Mesendoderm (in vitro differentiated cells): ENCODE measurements at regions not wholly inside any gene's neighbourhood (a gene's known extent, or its start where the extent isn't known, plus 50 kb on each side); places are given as distances from the start of the nearest gene placed in this dataset.

Experiments
- DNase-seq: peaks from one replicate; pipeline ENCODE4 v3.0.0; 2013
- H2AK5ac ChIP-seq: 2 replicates; pipeline ENCODE4 v1.6.1; 2013; ENCODE audit warnings: low read length, inconsistent platforms
- H2BK120ac ChIP-seq: 2 replicates; pipeline ENCODE4 v1.6.1; 2013; ENCODE audit warnings: low read depth, mild to moderate bottlenecking, low read length, moderate library complexity, mixed read lengths
- H2BK15ac ChIP-seq: replicated peaks from 2 replicates; pipeline ENCODE4 v1.6.1; 2013; ENCODE audit warnings: low read depth, mild to moderate bottlenecking, moderate library complexity
- H2BK5ac ChIP-seq: 2 replicates; pipeline ENCODE4 v1.6.1; 2013; ENCODE audit warnings: low read length, inconsistent platforms
- H3K18ac ChIP-seq: 2 replicates; pipeline ENCODE4 v1.6.1; 2013; ENCODE audit warnings: mild to moderate bottlenecking, low read length, mixed read lengths
- H3K23ac ChIP-seq: one replicate; pipeline ENCODE4 v1.6.1; 2013; ENCODE audit warnings: low read length
- H3K27ac ChIP-seq: 2 replicates; pipeline ENCODE4 v1.5.1; 2013; ENCODE audit warnings: low read depth, mild to moderate bottlenecking, inconsistent platforms, low read length, moderate library complexity
- H3K27me3 ChIP-seq: 2 replicates; pipeline ENCODE4 v1.6.1; 2013; ENCODE audit warnings: low read length, control low read depth, mild to moderate bottlenecking, inconsistent platforms; ENCODE audit not compliant: insufficient read depth, poor library complexity
- H3K36me3 ChIP-seq: 2 replicates; pipeline ENCODE4 v1.6.1; 2013; ENCODE audit warnings: low read length, inconsistent platforms; ENCODE audit not compliant: control insufficient read depth, insufficient read depth
- H3K4ac ChIP-seq: one replicate; pipeline ENCODE4 v1.6.1; 2013; ENCODE audit warnings: low read depth, mild to moderate bottlenecking, low read length, moderate library complexity
- H3K4me1 ChIP-seq: 2 replicates; pipeline ENCODE4 v1.6.1; 2013; ENCODE audit warnings: low read depth, low read length, inconsistent platforms; ENCODE audit not compliant: control insufficient read depth
- H3K4me2 ChIP-seq: 2 replicates; pipeline ENCODE4 v1.6.1; 2013; ENCODE audit warnings: low read length
- H3K4me3 ChIP-seq: 2 replicates; pipeline ENCODE4 v1.5.1; 2013; ENCODE audit warnings: mild to moderate bottlenecking, low read length
- H3K56ac ChIP-seq: one replicate; pipeline ENCODE4 v1.6.1; 2013; ENCODE audit warnings: low read length
- H3K79me1 ChIP-seq: 2 replicates; pipeline ENCODE4 v1.6.1; 2013; ENCODE audit warnings: low read length, inconsistent platforms
- H3K79me2 ChIP-seq: 2 replicates; pipeline ENCODE4 v1.6.1; 2013; ENCODE audit warnings: mild to moderate bottlenecking, low read length; ENCODE audit not compliant: control insufficient read depth, insufficient read depth
- H3K9ac ChIP-seq: 2 replicates; pipeline ENCODE4 v1.6.1; 2013; ENCODE audit warnings: low read length, inconsistent platforms
- H4K5ac ChIP-seq: one replicate; pipeline ENCODE4 v1.6.1; 2013; ENCODE audit warnings: low read length
- H4K8ac ChIP-seq: one replicate; pipeline ENCODE4 v1.6.1; 2013; ENCODE audit warnings: low read depth, mild to moderate bottlenecking, control low read depth, low read length, moderate library complexity
- WGBS: extraction: QIAGEN DNeasy Blood & Tissue Kit; methylation state at CpG from one replicate; pipeline ENCODE4 v1.1.7; 2013; ENCODE audit warnings: low lambda C conversion rate, missing lambda C conversion rate; ENCODE audit not compliant: insufficient coverage; ENCODE audit errors: extremely low coverage; 5-methylcytosine and 5-hydroxymethylcytosine counted together

- H3K18ac ChIP-seq, result peak overlapping the region; percentile 9
- H2AK5ac ChIP-seq, result no peak overlapping the region
- peaks cover 18% of the 10 kb centered on the region for H3K4me1 ChIP-seq
- no peak overlapping the region for H3K23ac ChIP-seq
- no peak overlapping the region for H4K8ac ChIP-seq
- H3K79me1 ChIP-seq, result no peaks in the 10 kb centered on the region
- no peaks in the 10 kb centered on the region for H3K36me3 ChIP-seq
- H3K27ac ChIP-seq, result no peak overlapping the region
- no peak overlapping the region for H3K9ac ChIP-seq
- no peak for DNase-seq
- H2BK120ac ChIP-seq, result no peak overlapping the region
- no peak overlapping the region for H4K5ac ChIP-seq
- H3K79me2 ChIP-seq, result no peaks in the 10 kb centered on the region
- no peak overlapping the region for H2BK5ac ChIP-seq
- peak overlapping the region; percentile 4 for H3K56ac ChIP-seq
- no peak overlapping the region for H3K4me3 ChIP-seq
- H3K27me3 ChIP-seq, result peaks cover 6% of the 10 kb centered on the region
- no peak overlapping the region for H3K4me2 ChIP-seq
- WGBS, result no CpG with 5 or more reads among the region's 12 CpGs
- no peak overlapping the region for H3K4ac ChIP-seq
- no peak overlapping the region for H2BK15ac ChIP-seq
These were observed 51.0 kb upstream of the PSD2 start for GRCh38 chr5:139744471-139745131.

- H3K4me1 ChIP-seq, result peaks cover 18% of the 10 kb centered on the region
- H3K79me1 ChIP-seq, result no peaks in the 10 kb centered on the region
- no CpG with 5 or more reads among the region's 17 CpGs for WGBS
These were observed 50.3 kb upstream of the PSD2 start for GRCh38 chr5:139745132-139745799.

GRCh38 chr5:139745800-139746690 lies 49.6 kb upstream of the PSD2 start:
- no peaks in the 10 kb centered on the region for H3K36me3 ChIP-seq
- no peak overlapping the region for H4K8ac ChIP-seq
- peaks cover 6% of the 10 kb centered on the region for H3K27me3 ChIP-seq
- no peak overlapping the region for H3K4me3 ChIP-seq
- WGBS, result no CpG with 5 or more reads among the region's 44 CpGs
- peak overlapping the region; percentile 81 for H3K4me2 ChIP-seq
- no peak overlapping the region for H2BK15ac ChIP-seq
- peak overlapping the region; percentile 9 for H2AK5ac ChIP-seq
- no peaks in the 10 kb centered on the region for H3K79me1 ChIP-seq
- H3K27ac ChIP-seq, result peak overlapping the region; percentile 75
- H3K9ac ChIP-seq, result peak overlapping the region; percentile 65
- H2BK5ac ChIP-seq, result peak overlapping the region; percentile 46
- H3K23ac ChIP-seq, result no peak overlapping the region
- DNase-seq, result peak; percentile 98
- H3K4ac ChIP-seq, result peak overlapping the region; percentile 39
- H3K79me2 ChIP-seq, result no peaks in the 10 kb centered on the region
- peak overlapping the region; percentile 85 for H3K56ac ChIP-seq
- no peak overlapping the region for H2BK120ac ChIP-seq
- peaks cover 18% of the 10 kb centered on the region for H3K4me1 ChIP-seq
- peak overlapping the region; percentile 41 for H3K18ac ChIP-seq
- H4K5ac ChIP-seq, result no peak overlapping the region

More at GRCh38 chr5:139745132-139745799, 50.3 kb upstream of the PSD2 start:
- Histone ChIP-seq H3K36me3 (no peaks in the 10 kb centered on the region), H4K8ac (no peak overlapping the region), H2BK120ac (no peak overlapping the region), H2BK5ac (peak overlapping the region; percentile 46), H3K79me2 (no peaks in the 10 kb centered on the region), H4K5ac (no peak overlapping the region), H3K4me2 (peak overlapping the region; percentile 37), H2BK15ac (no peak overlapping the region), H3K27me3 (peaks cover 6% of the 10 kb centered on the region), H3K9ac (peak overlapping the region; percentile 35), H2AK5ac (peak overlapping the region; percentile 9), H3K4me3 (no peak overlapping the region), H3K4ac (peak overlapping the region; percentile 39), H3K27ac (peak overlapping the region; percentile 75), H3K18ac (peak overlapping the region; percentile 30), H3K23ac (peak overlapping the region; percentile 30), H3K56ac (peak overlapping the region; percentile 65)
- DNase-seq, result peak; percentile 79
